ENCODE measurements at regions not wholly inside any gene's neighbourhood (a gene's known extent, or its start where the extent isn't known, plus 50 kb on each side); places are given as distances from the start of the nearest gene placed in this dataset.

GRCh38 chr14:95419569-95419968 is 96.9 kb downstream of the SYNE3 start:
- Histone ChIP-seq H3K4me3 (ENCODE audit: low read length in 3 of 3) (no peak overlapping the region), H3K9me3 (ENCODE audit: control insufficient read depth in 3 of 3, low read length in 3 of 3) (no peaks in the 10 kb centered on the region), H3K4me1 (ENCODE audit: control insufficient read depth in 3 of 3, insufficient read depth in 3 of 3, low read length in 3 of 3) (no peaks in the 10 kb centered on the region), H3K27me3 (ENCODE audit: control insufficient read depth in 3 of 3, insufficient read depth in 3 of 3, low read length in 3 of 3) (no peaks in the 10 kb centered on the region), H3K27ac (ENCODE audit: low read depth, low read length) (no peak overlapping the region), H3K36me3 (ENCODE audit: control insufficient read depth in 3 of 3, insufficient read depth in 3 of 3, low read length in 3 of 3) (peaks cover 24 to 32% (median 24%) of the 10 kb centered on the region in 3 donors), H3K9ac (ENCODE audit: low read depth in 1 of 3, low read length in 3 of 3) (no peak overlapping the region)

- no peak overlapping the region for H3K9ac ChIP-seq (ENCODE audit: low read depth in 1 of 3, low read length in 3 of 3)
- H3K4me3 ChIP-seq (ENCODE audit: low read length in 3 of 3) = no peak overlapping the region
- H3K27me3 ChIP-seq (ENCODE audit: control insufficient read depth in 3 of 3, insufficient read depth in 3 of 3, low read length in 3 of 3) = no peaks in the 10 kb centered on the region
- peaks cover 0 to under 1% (median 0%) of the 10 kb centered on the region in 3 donors for H3K4me1 ChIP-seq (ENCODE audit: control insufficient read depth in 3 of 3, insufficient read depth in 3 of 3, low read length in 3 of 3)
- H3K36me3 ChIP-seq (ENCODE audit: control insufficient read depth in 3 of 3, insufficient read depth in 3 of 3, low read length in 3 of 3) = peaks cover 21 to 32% (median 24%) of the 10 kb centered on the region in 3 donors
- H3K9me3 ChIP-seq (ENCODE audit: control insufficient read depth in 3 of 3, low read length in 3 of 3) = no peaks in the 10 kb centered on the region
- H3K27ac ChIP-seq (ENCODE audit: low read depth, low read length) = no peak overlapping the region
Measured at GRCh38 chr14:95418858-95419257, 97.6 kb downstream of the SYNE3 start.

GRCh38 chr14:95417492-95417891 is 97.8 kb upstream of the CLMN start:
- Histone ChIP-seq H3K27me3 (ENCODE audit: control insufficient read depth in 3 of 3, insufficient read depth in 3 of 3, low read length in 3 of 3) (no peaks in the 10 kb centered on the region), H3K27ac (ENCODE audit: low read depth, low read length) (no peak overlapping the region), H3K4me3 (ENCODE audit: low read length in 3 of 3) (no peak overlapping the region), H3K36me3 (ENCODE audit: control insufficient read depth in 3 of 3, insufficient read depth in 3 of 3, low read length in 3 of 3) (peaks cover 20 to 32% (median 24%) of the 10 kb centered on the region in 3 donors), H3K4me1 (ENCODE audit: control insufficient read depth in 3 of 3, insufficient read depth in 3 of 3, low read length in 3 of 3) (peaks cover 0 to 2% (median 0%) of the 10 kb centered on the region in 3 donors), H3K9me3 (ENCODE audit: control insufficient read depth in 3 of 3, low read length in 3 of 3) (no peaks in the 10 kb centered on the region), H3K9ac (ENCODE audit: low read depth in 1 of 3, low read length in 3 of 3) (no peak overlapping the region)

- Histone ChIP-seq H3K36me3 (ENCODE audit: control insufficient read depth in 3 of 3, insufficient read depth in 3 of 3, low read length in 3 of 3) (peaks cover 11 to 25% (median 24%) of the 10 kb centered on the region in 3 donors), H3K4me1 (ENCODE audit: control insufficient read depth in 3 of 3, insufficient read depth in 3 of 3, low read length in 3 of 3) (peaks cover 0 to 2% (median 0%) of the 10 kb centered on the region in 3 donors), H3K4me3 (ENCODE audit: low read length in 3 of 3) (no peak overlapping the region), H3K27me3 (ENCODE audit: control insufficient read depth in 3 of 3, insufficient read depth in 3 of 3, low read length in 3 of 3) (peaks cover 0 to 5% (median 0%) of the 10 kb centered on the region in 3 donors), H3K27ac (ENCODE audit: low read depth, low read length) (no peak overlapping the region), H3K9ac (ENCODE audit: low read depth in 1 of 3, low read length in 3 of 3) (no peak overlapping the region), H3K9me3 (ENCODE audit: control insufficient read depth in 3 of 3, low read length in 3 of 3) (no peaks in the 10 kb centered on the region)
Measured at GRCh38 chr14:95415993-95416392, 96.3 kb upstream of the CLMN start.

- Histone ChIP-seq H3K27ac (ENCODE audit: low read depth, low read length) (no peak overlapping the region), H3K9ac (ENCODE audit: low read depth in 1 of 3, low read length in 3 of 3) (no peak overlapping the region), H3K27me3 (ENCODE audit: control insufficient read depth in 3 of 3, insufficient read depth in 3 of 3, low read length in 3 of 3) (peaks cover 0 to 5% (median 0%) of the 10 kb centered on the region in 3 donors), H3K36me3 (ENCODE audit: control insufficient read depth in 3 of 3, insufficient read depth in 3 of 3, low read length in 3 of 3) (peaks cover 8 to 17% (median 14%) of the 10 kb centered on the region in 3 donors), H3K4me3 (ENCODE audit: low read length in 3 of 3) (no peak overlapping the region), H3K4me1 (ENCODE audit: control insufficient read depth in 3 of 3, insufficient read depth in 3 of 3, low read length in 3 of 3) (peaks cover 4 to 14% (median 5%) of the 10 kb centered on the region in 3 donors), H3K9me3 (ENCODE audit: control insufficient read depth in 3 of 3, low read length in 3 of 3) (no peaks in the 10 kb centered on the region)
Measured at GRCh38 chr14:95413289-95414215, 93.8 kb upstream of the CLMN start.

- Histone ChIP-seq H3K9ac (ENCODE audit: low read depth in 1 of 3, low read length in 3 of 3) (no peak overlapping the region), H3K27me3 (ENCODE audit: control insufficient read depth in 3 of 3, insufficient read depth in 3 of 3, low read length in 3 of 3) (peaks cover 0 to 5% (median 0%) of the 10 kb centered on the region in 3 donors), H3K27ac (ENCODE audit: low read depth, low read length) (no peak overlapping the region), H3K36me3 (ENCODE audit: control insufficient read depth in 3 of 3, insufficient read depth in 3 of 3, low read length in 3 of 3) (peaks cover 0 to 2% (median 0%) of the 10 kb centered on the region in 3 donors), H3K4me3 (ENCODE audit: low read length in 3 of 3) (no peak overlapping the region), H3K9me3 (ENCODE audit: control insufficient read depth in 3 of 3, low read length in 3 of 3) (no peaks in the 10 kb centered on the region), H3K4me1 (ENCODE audit: control insufficient read depth in 3 of 3, insufficient read depth in 3 of 3, low read length in 3 of 3) (peaks cover 4 to 14% (median 5%) of the 10 kb centered on the region in 3 donors)
Measured at GRCh38 chr14:95410838-95411237, 91.1 kb upstream of the CLMN start.

GRCh38 chr14:95409477-95410272 is 90.0 kb upstream of the CLMN start:
- no peak overlapping the region for H3K9ac ChIP-seq (ENCODE audit: low read depth in 1 of 3, low read length in 3 of 3)
- H3K4me1 ChIP-seq (ENCODE audit: control insufficient read depth in 3 of 3, insufficient read depth in 3 of 3, low read length in 3 of 3) = peaks cover 4 to 14% (median 5%) of the 10 kb centered on the region in 3 donors
- H3K27ac ChIP-seq (ENCODE audit: low read depth, low read length) = no peak overlapping the region
- no peaks in the 10 kb centered on the region for H3K9me3 ChIP-seq (ENCODE audit: control insufficient read depth in 3 of 3, low read length in 3 of 3)
- peaks cover 0 to 5% (median 0%) of the 10 kb centered on the region in 3 donors for H3K27me3 ChIP-seq (ENCODE audit: control insufficient read depth in 3 of 3, insufficient read depth in 3 of 3, low read length in 3 of 3)
- peaks cover 0 to 2% (median 0%) of the 10 kb centered on the region in 3 donors for H3K36me3 ChIP-seq (ENCODE audit: control insufficient read depth in 3 of 3, insufficient read depth in 3 of 3, low read length in 3 of 3)
- no peak overlapping the region for H3K4me3 ChIP-seq (ENCODE audit: low read length in 3 of 3)

- Histone ChIP-seq H3K9ac (ENCODE audit: low read depth in 1 of 3, low read length in 3 of 3) (peak overlapping the region in 1 of 3 donors; percentile 33), H3K36me3 (ENCODE audit: control insufficient read depth in 3 of 3, insufficient read depth in 3 of 3, low read length in 3 of 3) (peaks cover 0 to 2% (median 0%) of the 10 kb centered on the region in 3 donors), H3K27ac (ENCODE audit: low read depth, low read length) (no peak overlapping the region)
Measured at GRCh38 chr14:95408731-95409476, 89.2 kb upstream of the CLMN start.

GRCh38 chr14:95407354-95407753 is 87.6 kb upstream of the CLMN start:
- H3K4me1 ChIP-seq (ENCODE audit: control insufficient read depth in 3 of 3, insufficient read depth in 3 of 3, low read length in 3 of 3) = peaks cover 4 to 12% (median 5%) of the 10 kb centered on the region in 3 donors
- H3K27ac ChIP-seq (ENCODE audit: low read depth, low read length) = no peak overlapping the region
- no peaks in the 10 kb centered on the region for H3K9me3 ChIP-seq (ENCODE audit: control insufficient read depth in 3 of 3, low read length in 3 of 3)
- H3K9ac ChIP-seq (ENCODE audit: low read depth in 1 of 3, low read length in 3 of 3) = no peak overlapping the region
- H3K36me3 ChIP-seq (ENCODE audit: control insufficient read depth in 3 of 3, insufficient read depth in 3 of 3, low read length in 3 of 3) = peaks cover 0 to 2% (median 0%) of the 10 kb centered on the region in 3 donors
- no peak overlapping the region for H3K4me3 ChIP-seq (ENCODE audit: low read length in 3 of 3)
- H3K27me3 ChIP-seq (ENCODE audit: control insufficient read depth in 3 of 3, insufficient read depth in 3 of 3, low read length in 3 of 3) = peaks cover 0 to 5% (median 3%) of the 10 kb centered on the region in 3 donors

More at GRCh38 chr14:95408731-95409476, 89.2 kb upstream of the CLMN start:
- Histone ChIP-seq H3K4me1 (ENCODE audit: control insufficient read depth in 3 of 3, insufficient read depth in 3 of 3, low read length in 3 of 3) (peaks cover 4 to 14% (median 5%) of the 10 kb centered on the region in 3 donors), H3K27me3 (ENCODE audit: control insufficient read depth in 3 of 3, insufficient read depth in 3 of 3, low read length in 3 of 3) (peaks cover 0 to 5% (median 2%) of the 10 kb centered on the region in 3 donors), H3K9me3 (ENCODE audit: control insufficient read depth in 3 of 3, low read length in 3 of 3) (no peaks in the 10 kb centered on the region), H3K4me3 (ENCODE audit: low read length in 3 of 3) (no peak overlapping the region)

Measured in skeletal muscle tissue (tissue), 3 donors.